Neural cell (in vitro differentiated cells): ENCODE measurements at regions not wholly inside any gene's neighbourhood (a gene's known extent, or its start where the extent isn't known, plus 50 kb on each side); places are given as distances from the start of the nearest gene placed in this dataset.

Experiments
- CTCF ChIP-seq: fragments of 450-650 bp; IDR thresholded peaks from 2 replicates; pipeline ENCODE4 v1.5.1; 2014; ENCODE audit warnings: antibody characterized with exemption, mild to moderate bottlenecking, moderate library complexity; ENCODE audit not compliant: poor library complexity, severe bottlenecking
- POLR2AphosphoS5 ChIP-seq: IDR thresholded peaks from 2 replicates; pipeline ENCODE4 v1.6.1; 2012

GRCh38 chr6:144856622-144857021 is 571.5 kb downstream of the UTRN start:
- TF ChIP-seq CTCF, result no peak
- TF ChIP-seq POLR2AphosphoS5, result no peak
